HL-60 (cell line): ENCODE measurements at regions not wholly inside any gene's neighbourhood (a gene's known extent, or its start where the extent isn't known, plus 50 kb on each side); places are given as distances from the start of the nearest gene placed in this dataset.

Source experiments
- DNase-seq, 2 experiments: peaks; one replicate each; pipeline ENCODE4 v3.0.0-alpha.2; 2010 to 2020; ENCODE audit warnings: low read depth in 1 of 2, low spot score in 1 of 2
- H3K27ac ChIP-seq: fragments of 250-450 bp; sonication (Bioruptor Pico); replicated peaks from 2 replicates; pipeline ENCODE4 v1.5.1; 2020; ENCODE audit warnings: mild to moderate bottlenecking, moderate library complexity
- H3K27me3 ChIP-seq: fragments of 250-450 bp; sonication (Bioruptor Pico); 2 replicates; pipeline ENCODE4 v1.5.1; 2021; ENCODE audit warnings: mild to moderate bottlenecking, moderate library complexity; ENCODE audit not compliant: insufficient read depth, poor library complexity, severe bottlenecking
- H3K4me3 ChIP-seq: replicated peaks from 2 replicates; pipeline ENCODE4 v1.5.1; 2011; ENCODE audit warnings: mild to moderate bottlenecking, control low read depth, low read length; ENCODE audit not compliant: insufficient read depth
- CTCF ChIP-seq: IDR thresholded peaks from one replicate; pipeline ENCODE4 v1.5.1; 2011; ENCODE audit warnings: low read length, control low read depth, inconsistent platforms; ENCODE audit not compliant: insufficient read depth
- GABPA ChIP-seq: IDR thresholded peaks from 2 replicates; pipeline ENCODE4 v1.6.1; 2012; ENCODE audit warnings: low read depth
- POLR2AphosphoS5 ChIP-seq: IDR thresholded peaks from 2 replicates; pipeline ENCODE4 v1.6.1; 2012; ENCODE audit warnings: low read depth
- REST ChIP-seq: IDR thresholded peaks from 2 replicates; pipeline ENCODE4 v1.6.1; 2012; ENCODE audit warnings: low read depth; ENCODE audit not compliant: insufficient replicate concordance
- SPI1 ChIP-seq: IDR thresholded peaks from 2 replicates; pipeline ENCODE4 v1.6.1; 2012; ENCODE audit warnings: low read depth, mild to moderate bottlenecking, borderline replicate concordance

- no peak for DNase-seq
- H3K27ac ChIP-seq, result no peak overlapping the region
- no peak for TF ChIP-seq CTCF
- no peak for TF ChIP-seq POLR2AphosphoS5
- no peak for TF ChIP-seq GABPA
- TF ChIP-seq SPI1, result no peak
- no peak for TF ChIP-seq REST
- no peak overlapping the region for H3K4me3 ChIP-seq
- peaks cover 18% of the 10 kb centered on the region for H3K27me3 ChIP-seq
Observed at GRCh38 chr2:89845532-89845931, 1154.1 kb downstream of the RPIA start.

GRCh38 chr2:89848114-89848513, 1156.6 kb downstream of the RPIA start:
- Histone ChIP-seq H3K27ac (no peak overlapping the region), H3K27me3 (peaks cover 20% of the 10 kb centered on the region), H3K4me3 (no peak overlapping the region)
- TF ChIP-seq CTCF (no peak), GABPA (no peak), POLR2AphosphoS5 (no peak), SPI1 (no peak), REST (no peak)
- no peak for DNase-seq

- peaks cover 20% of the 10 kb centered on the region for H3K27me3 ChIP-seq
- TF ChIP-seq CTCF, result no peak
- TF ChIP-seq SPI1, result no peak
- TF ChIP-seq POLR2AphosphoS5, result no peak
- no peak for TF ChIP-seq GABPA
- TF ChIP-seq REST, result no peak
- H3K27ac ChIP-seq, result no peak overlapping the region
- no peak for DNase-seq
- H3K4me3 ChIP-seq, result no peak overlapping the region
Observed at GRCh38 chr2:89848763-89849368, 1157.4 kb downstream of the RPIA start.
